SH-SY5Y (cell line): ENCODE measurements at regions not wholly inside any gene's neighbourhood (a gene's known extent, or its start where the extent isn't known, plus 50 kb on each side); places are given as distances from the start of the nearest gene placed in this dataset.

ENCODE experiments used
- GATA2 ChIP-seq: IDR thresholded peaks from 2 replicates; pipeline ENCODE4 v1.6.1; 2011; ENCODE audit warnings: mild to moderate bottlenecking, low read depth, low read length
- GATA3 ChIP-seq: IDR thresholded peaks from 2 replicates; pipeline ENCODE4 v1.6.1; 2011; ENCODE audit warnings: low read depth, mild to moderate bottlenecking, low read length, moderate library complexity

GRCh38 chr3:22608721-22609120, 594.4 kb upstream of the UBE2E2 start:
- TF ChIP-seq GATA2, result no peak
- TF ChIP-seq GATA3, result no peak
